Lower lobe of right lung (tissue), 2 donors: ENCODE measurements at regions not wholly inside any gene's neighbourhood (a gene's known extent, or its start where the extent isn't known, plus 50 kb on each side); places are given as distances from the start of the nearest gene placed in this dataset.
A peak's percentile ranks its signal among the peaks of the same experiment; 100 is the strongest.

Experiments used
- ATAC-seq, 2 donors: fragments of 200-7000 bp; cut with Tn5 transposase; one replicate each; pipeline ENCODE4 v1.9.1; 2020 to 2022; ENCODE audit warnings: mild to moderate bottlenecking in 2 of 2, moderate library complexity in 2 of 2
- DNase-seq: peaks from one replicate; pipeline ENCODE4 v3.0.0-alpha.2; 2020
- H3K27ac ChIP-seq: fragments of 200-600 bp; one replicate; pipeline ENCODE4 v1.8.0; 2022
- H3K27me3 ChIP-seq: fragments of 200-600 bp; one replicate; pipeline ENCODE4 v1.8.0; 2022; ENCODE audit warnings: low read depth
- H3K36me3 ChIP-seq: fragments of 200-600 bp; one replicate; pipeline ENCODE4 v1.8.0; 2022; ENCODE audit warnings: mild to moderate bottlenecking
- H3K4me1 ChIP-seq: fragments of 200-600 bp; one replicate; pipeline ENCODE4 v1.8.0; 2022
- H3K4me3 ChIP-seq: fragments of 200-600 bp; one replicate; pipeline ENCODE4 v1.8.0; 2022; ENCODE audit warnings: mild to moderate bottlenecking
- H3K9me3 ChIP-seq: fragments of 200-600 bp; one replicate; pipeline ENCODE4 v1.8.0; 2022
- CTCF ChIP-seq: fragments of 200-600 bp; IDR thresholded peaks from one replicate; pipeline ENCODE4 v1.8.0; 2022; ENCODE audit warnings: antibody characterized with exemption, mild to moderate bottlenecking
- intact Hi-C: fragments of 100-400 bp; cut with DNase I; formaldehyde crosslinking; loops from one replicate; pipeline ENCODE4 v1.11.0; 2022
- donor health status: DM: no; HTN: yes; CAD: no; lungs with severe emphysema.

GRCh38 chr11:69943066-69943465 lies 123.8 kb upstream of the FGF3 start:
- Histone ChIP-seq H3K4me1 (peaks cover 10% of the 10 kb centered on the region), H3K27me3 (peaks cover 4% of the 10 kb centered on the region), H3K4me3 (no peak overlapping the region), H3K27ac (no peak overlapping the region), H3K9me3 (no peaks in the 10 kb centered on the region), H3K36me3 (no peaks in the 10 kb centered on the region)
- intact Hi-C loops, result no loop called here
- DNase-seq, result peak; percentile 16
- ATAC-seq, result no peak
- no peak for TF ChIP-seq CTCF

GRCh38 chr11:69943506-69943905 lies 124.3 kb upstream of the FGF3 start:
- no peak overlapping the region for H3K27ac ChIP-seq
- intact Hi-C loops, result no loop called here
- TF ChIP-seq CTCF, result no peak
- DNase-seq (no peak), ATAC-seq (no peak)
- H3K4me3 ChIP-seq, result no peak overlapping the region
- peaks cover 10% of the 10 kb centered on the region for H3K4me1 ChIP-seq
- H3K27me3 ChIP-seq, result peaks cover 4% of the 10 kb centered on the region
- no peaks in the 10 kb centered on the region for H3K36me3 ChIP-seq
- H3K9me3 ChIP-seq, result no peaks in the 10 kb centered on the region

- Histone ChIP-seq H3K27ac (no peak overlapping the region), H3K36me3 (no peaks in the 10 kb centered on the region), H3K9me3 (no peaks in the 10 kb centered on the region), H3K4me3 (no peak overlapping the region), H3K27me3 (peaks cover 4% of the 10 kb centered on the region), H3K4me1 (peaks cover 17% of the 10 kb centered on the region)
- ATAC-seq (no peak), DNase-seq (peak; percentile 19)
- intact Hi-C loops, result no loop called here
- TF ChIP-seq CTCF, result no peak
Observed at GRCh38 chr11:69944146-69944795, 125.1 kb upstream of the FGF3 start.

- no peak for ATAC-seq
- H3K36me3 ChIP-seq, result no peaks in the 10 kb centered on the region
- intact Hi-C loops, result no loop called here
- no peak overlapping the region for H3K27ac ChIP-seq
- H3K27me3 ChIP-seq, result peaks cover 4% of the 10 kb centered on the region
- no peak for DNase-seq
- H3K9me3 ChIP-seq, result no peaks in the 10 kb centered on the region
- no peak overlapping the region for H3K4me3 ChIP-seq
- TF ChIP-seq CTCF, result no peak
- peaks cover 12% of the 10 kb centered on the region for H3K4me1 ChIP-seq
Observed at GRCh38 chr11:69945157-69945556, 125.9 kb upstream of the FGF3 start.

- DNase-seq (no peak), ATAC-seq (no peak)
- no peak overlapping the region for H3K27ac ChIP-seq
- peaks cover 4% of the 10 kb centered on the region for H3K27me3 ChIP-seq
- no peaks in the 10 kb centered on the region for H3K36me3 ChIP-seq
- H3K9me3 ChIP-seq, result no peaks in the 10 kb centered on the region
- no peak overlapping the region for H3K4me3 ChIP-seq
- peaks cover 10% of the 10 kb centered on the region for H3K4me1 ChIP-seq
- intact Hi-C loops, result no loop called here
- TF ChIP-seq CTCF, result no peak
Observed at GRCh38 chr11:69947059-69947792, 128.0 kb upstream of the FGF3 start.
